Astrocyte (in vitro differentiated cells and primary cell): ENCODE measurements at regions not wholly inside any gene's neighbourhood (a gene's known extent, or its start where the extent isn't known, plus 50 kb on each side); places are given as distances from the start of the nearest gene placed in this dataset.

Experiments
- EZH2 ChIP-seq: IDR thresholded peaks from 2 replicates; pipeline ENCODE4 v1.6.1; 2012; ENCODE audit warnings: mild to moderate bottlenecking, low read length, inconsistent platforms; ENCODE audit not compliant: insufficient read depth
- TF ChIP-seq, protein P1 (sequence below): IDR thresholded peaks from 2 replicates; pipeline ENCODE4 v1.5.1; 2011; ENCODE audit warnings: low read depth, mild to moderate bottlenecking, inconsistent platforms, low read length, moderate library complexity; ENCODE audit not compliant: insufficient read depth

DNA sequence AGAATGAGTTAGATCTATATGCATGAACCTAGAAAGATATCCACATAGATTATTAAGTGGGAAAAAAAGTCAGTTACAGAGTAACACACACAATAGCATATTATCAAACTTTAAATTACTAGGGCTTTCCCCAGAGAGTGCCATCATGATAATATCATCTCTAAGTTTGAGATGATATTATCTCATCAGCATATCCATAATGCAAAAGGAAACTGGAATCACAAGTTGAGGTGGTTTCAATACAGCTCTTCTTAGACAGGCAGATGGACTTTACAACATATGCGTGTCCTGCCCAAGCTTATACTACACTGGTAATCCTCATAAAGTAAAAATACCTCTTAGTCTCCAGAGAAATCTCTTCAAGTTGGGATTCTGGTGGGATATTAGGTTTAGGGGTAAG lies 236.2 kb upstream of the SERP2 start:
- TF ChIP-seq, protein P1, sequence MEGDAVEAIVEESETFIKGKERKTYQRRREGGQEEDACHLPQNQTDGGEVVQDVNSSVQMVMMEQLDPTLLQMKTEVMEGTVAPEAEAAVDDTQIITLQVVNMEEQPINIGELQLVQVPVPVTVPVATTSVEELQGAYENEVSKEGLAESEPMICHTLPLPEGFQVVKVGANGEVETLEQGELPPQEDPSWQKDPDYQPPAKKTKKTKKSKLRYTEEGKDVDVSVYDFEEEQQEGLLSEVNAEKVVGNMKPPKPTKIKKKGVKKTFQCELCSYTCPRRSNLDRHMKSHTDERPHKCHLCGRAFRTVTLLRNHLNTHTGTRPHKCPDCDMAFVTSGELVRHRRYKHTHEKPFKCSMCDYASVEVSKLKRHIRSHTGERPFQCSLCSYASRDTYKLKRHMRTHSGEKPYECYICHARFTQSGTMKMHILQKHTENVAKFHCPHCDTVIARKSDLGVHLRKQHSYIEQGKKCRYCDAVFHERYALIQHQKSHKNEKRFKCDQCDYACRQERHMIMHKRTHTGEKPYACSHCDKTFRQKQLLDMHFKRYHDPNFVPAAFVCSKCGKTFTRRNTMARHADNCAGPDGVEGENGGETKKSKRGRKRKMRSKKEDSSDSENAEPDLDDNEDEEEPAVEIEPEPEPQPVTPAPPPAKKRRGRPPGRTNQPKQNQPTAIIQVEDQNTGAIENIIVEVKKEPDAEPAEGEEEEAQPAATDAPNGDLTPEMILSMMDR, result no peak
- TF ChIP-seq EZH2, result no peak
